Left lobe of liver (tissue), 2 donors: ENCODE measurements at regions not wholly inside any gene's neighbourhood (a gene's known extent, or its start where the extent isn't known, plus 50 kb on each side); places are given as distances from the start of the nearest gene placed in this dataset.

Experiments
- ATAC-seq: fragments of 200-7000 bp; cut with Tn5 transposase; one replicate; pipeline ENCODE4 v1.9.1; 2020; ENCODE audit warnings: mild to moderate bottlenecking, moderate library complexity
- DNase-seq: peaks from one replicate; pipeline ENCODE4 v3.0.0-alpha.2; 2020; ENCODE audit warnings: low spot score
- donor health status: DM: no; HTN: no; CAD: no; lungs with moderate emphysema.
- donor health status: DM: no; HTN: yes; CAD: no.

- DNase-seq, result no peak
- ATAC-seq, result no peak
Observed at GRCh38 chr2:138428710-138429440, 72.7 kb upstream of the SPOPL start.

DNA sequence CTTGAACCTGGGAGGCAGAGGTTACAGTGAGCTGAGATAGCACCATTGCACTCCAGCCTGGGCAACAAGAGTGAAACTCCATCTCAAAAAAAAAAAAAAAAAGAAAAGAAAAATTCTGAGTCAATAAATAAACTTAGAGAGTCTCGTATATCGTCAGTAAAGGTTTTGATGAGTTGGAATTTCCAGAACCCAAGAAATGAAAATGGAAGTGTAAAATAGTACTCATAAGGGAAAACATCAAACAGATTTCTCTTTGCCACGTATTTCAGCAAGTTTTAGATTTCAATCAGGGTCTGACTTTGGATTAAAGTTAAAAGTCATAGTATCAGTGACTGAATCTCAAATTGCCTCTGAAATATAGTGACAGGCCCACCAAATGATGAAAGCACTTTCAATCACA, 71.4 kb upstream of the SPOPL start:
- DNase-seq, result no peak
- ATAC-seq, result no peak

- no peak for ATAC-seq
- no peak for DNase-seq
Observed at GRCh38 chr2:138432971-138433370, 68.6 kb upstream of the SPOPL start.

GRCh38 chr2:138433995-138434951, 67.3 kb upstream of the SPOPL start:
- DNase-seq (no peak), ATAC-seq (peak; percentile 70)

DNA sequence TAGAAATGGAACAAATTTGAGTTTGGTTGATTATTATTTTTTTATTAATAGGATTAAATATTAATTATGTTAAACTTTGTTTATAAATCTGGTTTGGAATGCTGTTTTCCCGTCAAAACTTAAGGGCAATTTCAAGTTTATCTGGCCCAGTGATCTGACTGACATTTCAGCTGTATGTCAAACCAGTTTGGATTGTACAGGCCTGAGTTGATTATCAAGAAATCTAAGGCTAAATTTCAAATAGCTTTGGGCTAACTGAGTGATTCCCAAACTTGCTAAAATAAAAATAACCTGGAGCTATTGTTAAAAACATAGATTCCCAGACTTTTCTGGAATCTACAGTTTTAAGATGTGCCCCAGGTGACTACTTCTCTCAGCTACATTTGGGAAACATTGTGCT, 65.9 kb upstream of the SPOPL start:
- no peak for DNase-seq
- ATAC-seq, result no peak

DNA sequence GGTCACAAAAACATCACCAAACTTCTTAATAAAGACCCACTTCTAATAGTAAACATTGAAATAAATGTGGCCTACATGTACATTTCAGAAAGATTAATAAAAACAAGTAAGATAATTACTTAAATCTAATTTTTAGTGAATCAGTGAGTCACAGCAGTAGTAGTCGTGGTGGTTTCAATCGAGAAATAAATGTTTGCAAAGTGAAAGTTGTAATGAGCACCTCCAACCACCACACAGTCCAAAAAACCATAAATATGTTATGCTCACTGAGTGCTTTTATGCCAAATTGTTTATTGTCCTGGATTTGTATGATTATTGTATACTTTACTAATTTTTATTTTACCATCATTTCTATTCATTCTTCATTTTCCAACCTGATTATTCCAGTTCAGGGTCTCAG, 61.8 kb upstream of the SPOPL start:
- no peak for DNase-seq

DNA sequence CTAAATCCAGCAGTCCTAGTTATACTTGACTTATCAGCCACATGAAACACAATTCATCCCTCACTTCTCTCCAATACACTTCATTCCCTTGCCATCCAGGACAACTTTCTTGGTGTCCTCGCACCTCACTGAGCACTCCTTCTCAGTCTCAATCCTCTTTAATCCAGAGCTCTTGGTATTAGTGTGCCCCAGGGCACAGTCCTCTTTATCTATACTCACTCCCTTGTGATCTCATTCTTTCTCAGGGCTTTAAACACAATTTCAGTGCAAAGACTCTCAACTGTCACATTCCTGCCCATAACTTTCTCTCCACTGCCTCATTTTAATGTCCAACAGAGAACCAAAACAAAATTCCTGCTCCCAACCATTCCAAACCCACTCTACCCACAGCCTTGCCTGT, 60.8 kb upstream of the SPOPL start:
- DNase-seq (no peak), ATAC-seq (no peak)

More for the DNA sequence above, 61.8 kb upstream of the SPOPL start:
- no peak for ATAC-seq

GRCh38 chr2:138441916-138442315, 59.7 kb upstream of the SPOPL start:
- no peak for DNase-seq
- no peak for ATAC-seq

DNA sequence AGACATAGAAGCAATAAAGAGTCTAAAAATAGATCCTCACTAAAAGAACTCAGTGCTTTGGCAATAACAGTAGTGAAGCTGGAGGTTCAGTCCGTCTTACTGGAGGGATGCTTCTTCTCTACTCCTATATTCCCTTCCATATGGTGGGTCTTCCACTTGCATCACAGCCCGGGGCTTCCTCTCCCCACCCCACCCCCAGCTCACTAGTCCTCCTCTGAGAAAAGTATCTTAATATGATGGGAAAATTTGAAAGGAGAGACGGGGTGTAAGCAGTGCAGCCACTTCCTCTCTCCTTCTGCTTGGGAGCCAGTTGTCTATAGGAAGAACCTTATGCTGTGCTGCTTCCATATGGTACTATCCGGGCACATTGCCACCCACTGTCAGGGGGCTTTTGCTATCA, 57.2 kb upstream of the SPOPL start:
- no peak for ATAC-seq
- DNase-seq, result no peak

DNA sequence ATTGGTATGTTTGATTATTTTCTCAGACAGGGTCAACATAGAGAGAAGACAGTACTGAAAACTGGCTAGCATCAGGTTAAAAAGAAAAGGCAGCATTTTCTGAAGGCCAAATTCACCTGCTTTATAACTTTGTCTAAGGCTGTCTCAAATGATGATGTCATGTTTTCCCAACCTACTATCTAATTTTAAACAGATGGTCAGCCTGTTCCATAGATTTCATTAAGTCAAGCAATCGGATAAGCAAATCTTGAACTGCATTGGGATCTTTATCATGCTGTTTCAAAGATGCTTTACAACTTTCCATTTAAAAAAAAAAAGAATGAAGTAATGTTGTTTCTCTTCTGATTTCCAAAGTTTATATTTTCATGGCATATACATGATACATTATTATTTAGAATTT, 56.3 kb upstream of the SPOPL start:
- no peak for ATAC-seq

DNA sequence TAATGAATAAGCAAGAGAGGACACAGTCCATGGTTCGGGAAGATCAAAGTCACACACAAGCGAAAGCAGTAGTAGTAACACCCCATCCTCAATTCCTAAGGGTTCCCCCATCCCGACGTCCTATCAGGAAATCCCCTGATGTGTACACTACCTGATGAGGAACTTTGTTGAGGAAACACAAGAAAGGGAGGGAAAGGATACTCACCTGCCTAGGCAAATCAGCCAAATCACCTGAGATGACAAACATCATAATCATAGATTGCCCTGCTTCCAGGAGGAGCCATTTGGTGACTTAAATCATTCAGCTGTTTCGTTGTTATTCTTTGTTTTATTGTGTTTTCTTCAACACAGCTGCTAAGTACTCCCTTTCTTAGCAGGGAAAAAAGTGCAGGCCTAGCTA, 55.5 kb upstream of the SPOPL start:
- no peak for DNase-seq
- ATAC-seq, result no peak

More for the DNA sequence above, 56.3 kb upstream of the SPOPL start:
- DNase-seq, result no peak

DNA sequence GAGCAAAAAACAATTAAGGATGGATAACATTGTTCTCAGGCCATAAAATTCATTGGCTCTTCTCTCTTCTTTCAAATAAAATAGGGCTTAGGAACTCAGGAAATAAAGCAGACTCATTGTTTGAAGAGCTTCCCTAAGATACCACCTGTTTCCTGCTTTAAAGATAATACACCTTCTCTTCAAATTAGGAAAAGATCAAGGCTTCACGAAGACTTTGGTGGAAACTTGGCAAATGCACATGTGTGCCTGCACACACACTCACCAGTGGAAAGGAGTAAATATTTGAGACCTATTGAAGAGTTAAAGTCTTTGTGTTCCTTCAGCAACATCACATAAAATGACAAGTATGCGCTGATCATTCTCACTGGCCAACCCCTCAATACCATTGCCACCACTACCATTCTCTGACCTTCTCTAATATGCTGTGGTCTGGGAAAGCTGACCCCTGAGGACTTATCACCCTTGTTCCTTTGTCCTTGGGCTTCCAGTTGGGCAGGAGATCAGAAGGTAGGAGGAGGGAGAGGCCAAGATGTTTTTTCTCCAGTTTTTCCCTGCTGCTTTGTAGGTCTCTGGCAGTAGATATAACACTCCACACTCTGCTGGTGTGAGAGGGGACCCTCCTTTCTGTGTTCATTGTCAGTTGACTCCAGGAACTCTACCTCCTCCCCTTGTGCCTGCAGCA, 53.5 kb upstream of the SPOPL start:
- DNase-seq, result no peak
- ATAC-seq, result no peak
